NT2/D1 (cell line): ENCODE measurements at regions not wholly inside any gene's neighbourhood (a gene's known extent, or its start where the extent isn't known, plus 50 kb on each side); places are given as distances from the start of the nearest gene placed in this dataset.
"Not testable (repeated sequence)": the region's sequence is repeated elsewhere in the genome, so short reads cannot be mapped to it uniquely, and the experiment has no call there.

Experiments
- YY1 ChIP-seq: IDR thresholded peaks from 2 replicates; pipeline ENCODE4 v1.6.1; 2011; ENCODE audit not compliant: insufficient read length, insufficient read depth
- ZNF274 ChIP-seq: IDR thresholded peaks from 2 replicates; pipeline ENCODE4 v1.6.1; 2011; ENCODE audit warnings: mild to moderate bottlenecking, low read depth, low read length

DNA sequence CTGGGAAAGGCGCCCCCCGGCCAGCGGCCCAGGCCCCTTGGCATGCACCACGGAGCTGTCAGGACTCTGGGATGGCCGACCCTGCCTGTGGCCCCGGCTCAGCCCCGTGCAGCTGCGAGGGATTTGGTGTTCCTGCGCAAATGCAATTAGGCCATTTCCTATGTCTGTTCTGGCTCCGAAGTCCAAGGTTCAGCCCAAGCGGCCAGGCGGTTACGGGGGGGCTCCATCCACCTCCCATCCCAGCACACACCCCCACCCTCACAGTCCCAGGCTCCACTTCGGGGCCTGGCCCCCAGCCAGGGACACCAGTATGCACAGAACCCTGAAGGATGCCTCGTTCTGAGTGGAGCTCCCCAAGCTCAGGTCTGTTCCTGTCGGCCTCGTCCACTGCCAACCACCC, 891.3 kb downstream of the RPIA start:
- TF ChIP-seq ZNF274, YY1: not testable (repeated sequence)
